Activated naive CD4-positive, alpha-beta T cell treated with anti-CD3 and anti-CD28 coated beads, Interleukin-2, amount 50 U/mL, for 72 hours (primary cell): ENCODE measurements at regions not wholly inside any gene's neighbourhood (a gene's known extent, or its start where the extent isn't known, plus 50 kb on each side); places are given as distances from the start of the nearest gene placed in this dataset.

Experiments
- ATAC-seq, 2 donors: fragments of 150-1000 bp; cut with Tn5 transposase; 2 replicates each; pipeline ENCODE4 v1.10.0; 2021; ENCODE audit warnings: mild to moderate bottlenecking in 2 of 2, moderate library complexity in 2 of 2
- DNase-seq, 2 donors: peaks; one replicate each; pipeline ENCODE4 v3.0.0; 2021 to 2022; ENCODE audit warnings: low spot score in 2 of 2
- H3K27ac Mint-ChIP-seq, 2 donors: one replicate each; pipeline ENCODE4 v1.8.0; 2022; ENCODE audit warnings: mild to moderate bottlenecking in 2 of 2, mixed read lengths in 2 of 2
- H3K36me3 Mint-ChIP-seq, 2 donors: one replicate each; pipeline ENCODE4 v1.8.0; 2022; ENCODE audit warnings: mixed read lengths in 2 of 2
- H3K9me3 Mint-ChIP-seq, 2 donors: one replicate each; pipeline ENCODE4 v1.8.0; 2022; ENCODE audit warnings: mixed read lengths in 2 of 2

DNA sequence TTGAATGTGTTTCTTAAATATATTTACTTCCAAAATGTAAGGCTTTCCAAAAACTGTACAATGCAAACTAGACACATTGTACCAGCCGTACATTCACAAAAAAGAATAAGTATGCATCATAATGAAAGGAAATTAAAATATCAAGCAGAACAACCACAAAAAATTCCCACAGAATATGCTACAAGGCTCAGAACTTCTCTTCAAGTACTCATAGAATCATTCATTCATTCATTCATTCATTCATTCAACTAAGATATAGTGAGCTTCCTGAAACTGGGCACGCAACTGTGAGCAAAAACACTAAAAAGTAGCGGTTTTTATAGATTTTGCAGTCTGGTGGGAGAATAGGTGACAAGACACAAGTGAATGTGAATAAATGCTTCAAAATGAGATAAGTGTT lies 690.1 kb downstream of the KCNA4 start:
- H3K36me3 Mint-ChIP-seq: peaks cover 0 to 4% of the 10 kb centered on the region in 2 donors
- no peak for DNase-seq
- H3K27ac Mint-ChIP-seq: no peak overlapping the region
- no peak for ATAC-seq
- peaks cover 12 to 13% of the 10 kb centered on the region in 2 donors for H3K9me3 Mint-ChIP-seq

- Mint-ChIP-seq H3K27ac (no peak overlapping the region), H3K9me3 (peaks cover 14 to 19% of the 10 kb centered on the region in 2 donors), H3K36me3 (peaks cover 0 to 4% of the 10 kb centered on the region in 2 donors)
- DNase-seq: no peak
- ATAC-seq: no peak
These were observed 692.5 kb downstream of the KCNA4 start for GRCh38 chr11:29324328-29324727.

DNA sequence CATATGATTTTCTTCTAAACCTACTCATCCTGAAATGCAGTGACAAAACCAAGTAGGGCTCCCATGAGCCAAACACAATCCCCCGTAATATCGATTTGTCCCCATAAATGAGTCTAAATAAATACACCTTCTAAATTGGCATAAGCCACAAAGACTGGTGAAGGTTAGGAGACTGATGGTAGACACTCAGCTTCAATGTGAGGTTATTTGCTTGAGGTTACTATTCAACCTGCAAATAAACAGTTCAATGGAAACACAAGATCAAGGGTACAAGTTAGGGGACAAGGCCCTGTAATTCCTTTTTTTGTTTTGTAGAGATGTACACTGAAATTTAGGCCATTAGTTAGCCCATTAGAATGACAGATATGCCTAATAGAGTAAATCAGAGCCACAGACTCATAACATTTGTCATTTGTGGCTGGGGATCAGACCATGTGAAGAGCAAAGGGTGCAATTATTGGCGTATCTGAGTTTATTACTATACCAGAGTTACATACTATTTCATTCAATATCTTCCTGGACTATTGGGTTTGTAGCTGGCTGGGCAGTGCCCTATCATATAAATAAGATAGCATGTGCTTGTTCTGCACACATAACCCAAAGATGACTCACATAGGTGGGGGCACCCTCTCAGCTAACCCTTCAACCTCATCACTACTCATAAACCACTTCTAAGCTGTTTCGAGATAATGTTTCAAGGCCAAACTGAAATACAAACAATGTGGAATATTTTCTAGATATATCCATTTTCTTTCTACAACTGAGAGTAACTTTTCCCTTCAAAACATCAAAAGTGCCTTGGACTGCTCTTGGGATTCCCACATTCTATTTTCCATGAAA lies 695.3 kb downstream of the KCNA4 start:
- Mint-ChIP-seq H3K27ac (no peak overlapping the region), H3K36me3 (no peaks in the 10 kb centered on the region), H3K9me3 (peaks cover 12 to 21% of the 10 kb centered on the region in 2 donors)
- no peak for DNase-seq
- ATAC-seq: no peak

- Mint-ChIP-seq H3K9me3 (peaks cover 12 to 21% of the 10 kb centered on the region in 2 donors), H3K27ac (no peak overlapping the region), H3K36me3 (no peaks in the 10 kb centered on the region)
- ATAC-seq: no peak
- no peak for DNase-seq
These were observed 696.6 kb downstream of the KCNA4 start for GRCh38 chr11:29320196-29320595.

GRCh38 chr11:29319210-29319609 lies 697.6 kb downstream of the KCNA4 start:
- ATAC-seq: no peak
- Mint-ChIP-seq H3K27ac (no peak overlapping the region), H3K9me3 (peaks cover 12 to 21% of the 10 kb centered on the region in 2 donors), H3K36me3 (no peaks in the 10 kb centered on the region)
- no peak for DNase-seq

GRCh38 chr11:29318134-29318845 lies 698.5 kb downstream of the KCNA4 start:
- no peak for DNase-seq
- peaks cover 12 to 21% of the 10 kb centered on the region in 2 donors for H3K9me3 Mint-ChIP-seq
- H3K27ac Mint-ChIP-seq: no peak overlapping the region

GRCh38 chr11:29317694-29318093 lies 699.1 kb downstream of the KCNA4 start:
- no peak overlapping the region for H3K27ac Mint-ChIP-seq
- H3K9me3 Mint-ChIP-seq: peaks cover 12 to 21% of the 10 kb centered on the region in 2 donors
- DNase-seq (no peak), ATAC-seq (no peak)
- H3K36me3 Mint-ChIP-seq: no peaks in the 10 kb centered on the region

More at GRCh38 chr11:29318134-29318845, 698.5 kb downstream of the KCNA4 start:
- no peak for ATAC-seq
- H3K36me3 Mint-ChIP-seq: no peaks in the 10 kb centered on the region

DNA sequence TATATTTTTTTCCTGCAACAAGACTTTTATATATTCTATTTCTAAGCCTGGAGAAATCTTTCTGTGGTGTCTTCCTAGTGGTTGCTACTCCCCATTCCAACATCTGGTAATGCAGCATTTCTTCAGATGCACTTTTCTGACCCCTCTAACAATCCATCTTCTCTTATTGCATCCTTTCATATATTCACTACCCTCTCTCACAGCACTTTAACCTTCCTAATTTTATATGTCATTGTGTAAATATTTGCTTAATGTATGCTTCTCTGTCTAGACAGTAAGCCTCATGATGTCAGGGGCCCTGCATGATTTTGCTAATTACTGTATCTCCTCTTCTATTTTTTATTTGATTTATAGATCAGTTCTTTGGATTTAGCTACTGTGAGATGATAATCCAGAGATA lies 701.6 kb downstream of the KCNA4 start:
- Mint-ChIP-seq H3K9me3 (peaks cover 15 to 18% of the 10 kb centered on the region in 2 donors), H3K36me3 (no peaks in the 10 kb centered on the region), H3K27ac (no peak overlapping the region)
- DNase-seq: no peak
- ATAC-seq: no peak

DNA sequence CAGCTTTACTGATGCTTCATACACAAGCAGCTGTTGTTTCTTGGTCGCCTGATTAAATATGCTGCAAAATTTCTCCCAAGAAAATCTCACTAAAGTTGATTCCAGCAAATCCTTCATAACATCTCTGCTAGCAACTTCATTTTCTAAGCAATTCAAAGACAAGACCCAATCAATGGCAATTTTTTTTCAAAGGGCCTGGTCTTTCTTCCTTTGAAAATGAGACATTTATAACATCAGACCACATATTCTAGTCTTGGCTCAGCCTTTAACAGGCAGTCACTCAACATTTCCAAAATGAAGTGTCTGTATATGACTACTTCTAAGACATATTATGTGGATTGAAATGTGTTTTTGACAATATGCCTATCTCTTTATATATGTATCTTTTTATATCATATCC lies 702.6 kb downstream of the KCNA4 start:
- no peak for DNase-seq
- ATAC-seq: no peak
- Mint-ChIP-seq H3K36me3 (no peaks in the 10 kb centered on the region), H3K9me3 (peaks cover 15 to 18% of the 10 kb centered on the region in 2 donors), H3K27ac (no peak overlapping the region)

DNA sequence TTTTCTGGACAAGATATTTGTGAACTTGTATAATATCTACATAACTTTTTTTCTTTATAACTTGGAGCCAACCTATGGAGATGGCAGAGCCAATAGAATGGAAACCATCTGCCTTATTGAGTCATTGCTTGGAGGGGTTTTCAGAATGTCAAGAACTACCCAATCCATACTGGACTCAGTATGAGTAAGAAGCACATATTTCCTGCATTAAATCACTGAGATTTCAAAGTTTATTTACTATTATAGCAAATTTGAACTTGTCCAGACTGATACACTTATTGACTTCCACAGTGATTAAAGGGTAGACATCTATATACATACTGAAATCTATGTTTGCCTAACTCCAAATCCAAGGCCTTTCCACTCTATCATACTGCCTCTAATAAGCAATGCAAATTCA lies 704.0 kb downstream of the KCNA4 start:
- Mint-ChIP-seq H3K9me3 (peaks cover 11 to 15% of the 10 kb centered on the region in 2 donors), H3K36me3 (no peaks in the 10 kb centered on the region), H3K27ac (no peak overlapping the region)
- no peak for DNase-seq
- no peak for ATAC-seq

GRCh38 chr11:29310725-29311342 lies 706.0 kb downstream of the KCNA4 start:
- no peaks in the 10 kb centered on the region for H3K36me3 Mint-ChIP-seq
- ATAC-seq (no peak), DNase-seq (no peak)
- peaks cover 7 to 16% of the 10 kb centered on the region in 2 donors for H3K9me3 Mint-ChIP-seq
- H3K27ac Mint-ChIP-seq: no peak overlapping the region

DNA sequence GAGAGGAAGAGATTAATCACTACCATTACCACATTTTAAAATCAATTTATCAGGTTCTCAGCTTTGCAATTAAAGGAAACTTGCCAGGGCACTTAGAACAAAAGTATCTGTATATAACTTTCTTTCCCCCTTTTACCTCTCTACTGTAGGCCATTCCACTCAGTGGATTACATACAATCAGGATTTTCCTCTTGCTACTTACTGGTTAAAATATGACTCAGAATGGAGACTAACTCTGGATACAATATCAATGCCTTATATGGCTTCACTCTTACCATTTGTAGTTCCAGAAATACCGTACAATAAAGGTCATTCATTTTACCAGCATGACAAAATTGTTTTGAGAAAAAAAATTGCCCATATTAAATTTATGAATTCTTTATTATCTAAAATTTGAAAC lies 706.8 kb downstream of the KCNA4 start:
- Mint-ChIP-seq H3K27ac (no peak overlapping the region), H3K36me3 (no peaks in the 10 kb centered on the region), H3K9me3 (peaks cover 10 to 16% of the 10 kb centered on the region in 2 donors)
- DNase-seq (no peak), ATAC-seq (no peak)

GRCh38 chr11:29306527-29306926 lies 710.3 kb downstream of the KCNA4 start:
- H3K9me3 Mint-ChIP-seq: peaks cover 19 to 21% of the 10 kb centered on the region in 2 donors
- H3K36me3 Mint-ChIP-seq: no peaks in the 10 kb centered on the region
- H3K27ac Mint-ChIP-seq: no peak overlapping the region
- DNase-seq: no peak
- ATAC-seq: no peak

GRCh38 chr11:29305456-29306232 lies 711.2 kb downstream of the KCNA4 start:
- DNase-seq (no peak), ATAC-seq (no peak)
- peaks cover 19 to 22% of the 10 kb centered on the region in 2 donors for H3K9me3 Mint-ChIP-seq
- H3K36me3 Mint-ChIP-seq: no peaks in the 10 kb centered on the region
- H3K27ac Mint-ChIP-seq: no peak overlapping the region

GRCh38 chr11:29300420-29300819 lies 716.4 kb downstream of the KCNA4 start:
- no peak for DNase-seq
- Mint-ChIP-seq H3K36me3 (no peaks in the 10 kb centered on the region), H3K27ac (no peak overlapping the region), H3K9me3 (peaks cover 27 to 32% of the 10 kb centered on the region in 2 donors)
- ATAC-seq: no peak

- no peak for ATAC-seq
- DNase-seq: no peak
- Mint-ChIP-seq H3K9me3 (peaks cover 25 to 26% of the 10 kb centered on the region in 2 donors), H3K36me3 (no peaks in the 10 kb centered on the region), H3K27ac (no peak overlapping the region)
These were observed 720.1 kb downstream of the KCNA4 start for GRCh38 chr11:29296680-29297079.
